ENCODE measurements at regions not wholly inside any gene's neighbourhood (a gene's known extent, or its start where the extent isn't known, plus 50 kb on each side); places are given as distances from the start of the nearest gene placed in this dataset.

GRCh38 chr9:81112627-81113452, 576.5 kb downstream of the TLE1 start:
- DNase-seq = no peak
- H3K4me1 ChIP-seq = no peaks in the 10 kb centered on the region
- no peak overlapping the region for H3K9ac ChIP-seq (ENCODE audit: low read depth in 2 of 2, low read length in 2 of 2)
- no peaks in the 10 kb centered on the region for H3K9me3 ChIP-seq
- no peak overlapping the region for H3K4me3 ChIP-seq
- no peak for TF ChIP-seq CTCF (IDR thresholded peaks at IDR 0.05)
- intact Hi-C loops (cut with DNase I) = no loop called here
- no peaks in the 10 kb centered on the region for H3K27me3 ChIP-seq
- no peaks in the 10 kb centered on the region for H3K36me3 ChIP-seq
- no peak overlapping the region for H3K27ac ChIP-seq

GRCh38 chr9:81108821-81109220, 580.5 kb downstream of the TLE1 start:
- no peak for TF ChIP-seq CTCF (IDR thresholded peaks at IDR 0.05)
- no peak overlapping the region for H3K9ac ChIP-seq (ENCODE audit: low read depth in 2 of 2, low read length in 2 of 2)
- intact Hi-C loops (cut with DNase I) = no loop called here
- no peaks in the 10 kb centered on the region for H3K27me3 ChIP-seq
- no peaks in the 10 kb centered on the region for H3K4me1 ChIP-seq
- no peaks in the 10 kb centered on the region for H3K36me3 ChIP-seq
- no peaks in the 10 kb centered on the region for H3K9me3 ChIP-seq
- no peak overlapping the region for H3K27ac ChIP-seq
- DNase-seq = no peak
- H3K4me3 ChIP-seq = no peak overlapping the region

GRCh38 chr9:81108391-81108790, 581.0 kb downstream of the TLE1 start:
- Histone ChIP-seq H3K27me3 (no peaks in the 10 kb centered on the region), H3K9me3 (no peaks in the 10 kb centered on the region), H3K27ac (no peak overlapping the region), H3K4me3 (no peak overlapping the region), H3K36me3 (no peaks in the 10 kb centered on the region), H3K9ac (ENCODE audit: low read depth in 2 of 2, low read length in 2 of 2) (no peak overlapping the region), H3K4me1 (no peaks in the 10 kb centered on the region)
- intact Hi-C loops (cut with DNase I) = no loop called here
- TF ChIP-seq CTCF (IDR thresholded peaks at IDR 0.05) = no peak
- DNase-seq = no peak

GRCh38 chr9:81103597-81104471, 585.5 kb downstream of the TLE1 start:
- Histone ChIP-seq H3K4me1 (no peaks in the 10 kb centered on the region), H3K9ac (ENCODE audit: low read depth in 2 of 2, low read length in 2 of 2) (no peak overlapping the region), H3K9me3 (no peaks in the 10 kb centered on the region), H3K27me3 (no peaks in the 10 kb centered on the region), H3K4me3 (no peak overlapping the region), H3K36me3 (no peaks in the 10 kb centered on the region), H3K27ac (no peak overlapping the region)
- DNase-seq = no peak
- no peak for TF ChIP-seq CTCF (IDR thresholded peaks at IDR 0.05)
- intact Hi-C loops (cut with DNase I) = no loop called here

GRCh38 chr9:81097131-81097847, 592.1 kb downstream of the TLE1 start:
- Histone ChIP-seq H3K4me1 (no peaks in the 10 kb centered on the region), H3K9me3 (no peaks in the 10 kb centered on the region), H3K27ac (no peak overlapping the region), H3K27me3 (no peaks in the 10 kb centered on the region), H3K4me3 (no peak overlapping the region), H3K9ac (ENCODE audit: low read depth in 2 of 2, low read length in 2 of 2) (no peak overlapping the region), H3K36me3 (no peaks in the 10 kb centered on the region)
- no peak for TF ChIP-seq CTCF (IDR thresholded peaks at IDR 0.05)
- intact Hi-C loops (cut with DNase I) = no loop called here
- DNase-seq = no peak
